ENCODE measurements at regions not wholly inside any gene's neighbourhood (a gene's known extent, or its start where the extent isn't known, plus 50 kb on each side); places are given as distances from the start of the nearest gene placed in this dataset.
"Not testable (repeated sequence)": the region's sequence is repeated elsewhere in the genome, so short reads cannot be mapped to it uniquely, and the experiment has no call there.

DNA sequence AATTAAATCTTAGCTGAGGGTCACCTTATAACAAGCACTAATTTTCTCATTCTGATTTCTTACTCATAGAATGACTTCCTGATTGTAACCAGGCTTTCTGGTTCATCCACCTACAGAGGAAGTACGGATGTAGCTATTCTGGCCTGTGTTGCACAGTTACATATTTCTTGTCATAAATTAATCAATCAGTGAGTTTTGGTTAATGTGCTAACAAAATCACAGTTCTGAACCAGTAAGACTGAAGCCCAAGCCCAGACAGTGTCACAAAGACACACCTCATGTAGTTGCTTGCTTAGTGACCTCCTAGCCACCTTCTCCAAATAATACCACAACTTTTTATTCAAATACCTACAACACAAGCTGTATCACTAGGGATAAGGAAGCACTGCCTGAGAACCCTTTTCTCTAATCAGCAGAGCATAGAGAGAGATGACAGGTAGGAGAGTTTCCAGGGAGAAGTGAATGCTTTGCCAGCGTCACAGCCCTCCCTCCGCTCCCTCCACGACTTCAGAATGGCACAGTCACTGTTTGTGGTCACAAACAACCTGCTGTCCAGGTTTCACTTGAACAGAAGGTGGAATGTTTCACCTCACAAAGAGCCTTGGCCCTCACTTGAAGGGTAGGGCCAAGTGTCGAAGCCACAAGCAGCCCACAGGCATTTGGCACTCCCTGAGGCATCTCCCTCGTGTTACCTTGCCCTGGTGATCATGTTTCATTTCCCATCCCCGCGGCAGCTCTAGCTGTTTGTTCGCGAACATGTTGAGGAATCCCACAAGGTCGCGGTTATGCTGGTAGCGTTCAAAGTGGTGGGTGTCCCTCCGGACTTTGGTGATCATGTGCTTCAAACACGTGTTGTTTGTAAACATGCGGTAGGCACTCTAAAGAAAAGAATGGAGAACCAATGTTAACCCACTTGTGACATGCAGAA lies 120.8 kb upstream of the STK17B start:
- no peak for DNase-seq
- intact Hi-C loops (cut with DNase I; ENCODE audit: low total_unique reads): no loop called here
- H3K4me3 ChIP-seq: no peak overlapping the region
- TF ChIP-seq, protein P1, sequence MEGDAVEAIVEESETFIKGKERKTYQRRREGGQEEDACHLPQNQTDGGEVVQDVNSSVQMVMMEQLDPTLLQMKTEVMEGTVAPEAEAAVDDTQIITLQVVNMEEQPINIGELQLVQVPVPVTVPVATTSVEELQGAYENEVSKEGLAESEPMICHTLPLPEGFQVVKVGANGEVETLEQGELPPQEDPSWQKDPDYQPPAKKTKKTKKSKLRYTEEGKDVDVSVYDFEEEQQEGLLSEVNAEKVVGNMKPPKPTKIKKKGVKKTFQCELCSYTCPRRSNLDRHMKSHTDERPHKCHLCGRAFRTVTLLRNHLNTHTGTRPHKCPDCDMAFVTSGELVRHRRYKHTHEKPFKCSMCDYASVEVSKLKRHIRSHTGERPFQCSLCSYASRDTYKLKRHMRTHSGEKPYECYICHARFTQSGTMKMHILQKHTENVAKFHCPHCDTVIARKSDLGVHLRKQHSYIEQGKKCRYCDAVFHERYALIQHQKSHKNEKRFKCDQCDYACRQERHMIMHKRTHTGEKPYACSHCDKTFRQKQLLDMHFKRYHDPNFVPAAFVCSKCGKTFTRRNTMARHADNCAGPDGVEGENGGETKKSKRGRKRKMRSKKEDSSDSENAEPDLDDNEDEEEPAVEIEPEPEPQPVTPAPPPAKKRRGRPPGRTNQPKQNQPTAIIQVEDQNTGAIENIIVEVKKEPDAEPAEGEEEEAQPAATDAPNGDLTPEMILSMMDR (IDR thresholded peaks at IDR 0.05): no peak
- no peaks in the 10 kb centered on the region for H3K4me1 ChIP-seq
- no peaks in the 10 kb centered on the region for H3K9me3 ChIP-seq
- no peaks in the 10 kb centered on the region for H3K27me3 ChIP-seq
- H3K27ac ChIP-seq: no peak overlapping the region
- no peaks in the 10 kb centered on the region for H3K36me3 ChIP-seq

DNA sequence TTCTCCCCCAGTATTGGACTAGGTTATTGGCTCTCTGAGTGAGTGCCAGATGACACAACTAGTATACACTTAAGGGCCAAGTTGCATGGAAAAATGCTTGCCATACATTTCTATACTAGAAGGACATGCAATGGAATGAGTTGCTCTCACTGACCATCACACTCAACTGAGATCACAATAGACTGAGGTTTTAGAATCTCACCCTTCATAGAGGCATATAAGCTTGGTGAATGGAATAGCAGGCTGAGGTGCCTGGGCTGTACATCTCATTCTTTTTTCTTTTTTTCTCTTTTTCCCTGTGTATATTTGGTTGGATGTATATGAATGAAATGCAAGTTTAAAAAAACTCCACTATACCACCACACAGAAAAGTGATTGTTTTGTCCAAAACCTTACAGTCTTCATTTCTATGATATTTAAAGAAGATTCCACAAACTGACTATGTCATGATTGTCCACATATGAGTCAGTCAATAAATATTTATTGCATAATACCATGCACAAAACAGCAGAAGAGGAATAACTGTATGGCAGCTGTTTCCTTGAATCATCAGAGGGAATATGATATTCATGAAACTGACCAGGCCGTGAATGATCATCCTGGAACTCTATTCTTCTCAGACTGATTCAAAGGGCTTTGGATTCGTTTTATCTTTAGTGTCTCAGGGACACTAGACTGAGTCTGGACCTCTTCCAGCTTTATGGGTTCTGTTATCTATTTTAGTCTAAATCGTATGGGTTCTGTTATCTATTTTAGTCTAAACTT lies 122.6 kb upstream of the STK17B start:
- H3K4me1 ChIP-seq: peaks cover 0 to 4% (median 0%) of the 10 kb centered on the region in 4 donors
- intact Hi-C loops (cut with DNase I; ENCODE audit: low total_unique reads): no loop called here
- TF ChIP-seq, protein P1 (IDR thresholded peaks at IDR 0.05): no peak
- no peak for DNase-seq
- H3K27ac ChIP-seq: no peak overlapping the region
- no peaks in the 10 kb centered on the region for H3K27me3 ChIP-seq
- H3K9me3 ChIP-seq: no peaks in the 10 kb centered on the region
- no peak overlapping the region for H3K4me3 ChIP-seq
- no peaks in the 10 kb centered on the region for H3K36me3 ChIP-seq

DNA sequence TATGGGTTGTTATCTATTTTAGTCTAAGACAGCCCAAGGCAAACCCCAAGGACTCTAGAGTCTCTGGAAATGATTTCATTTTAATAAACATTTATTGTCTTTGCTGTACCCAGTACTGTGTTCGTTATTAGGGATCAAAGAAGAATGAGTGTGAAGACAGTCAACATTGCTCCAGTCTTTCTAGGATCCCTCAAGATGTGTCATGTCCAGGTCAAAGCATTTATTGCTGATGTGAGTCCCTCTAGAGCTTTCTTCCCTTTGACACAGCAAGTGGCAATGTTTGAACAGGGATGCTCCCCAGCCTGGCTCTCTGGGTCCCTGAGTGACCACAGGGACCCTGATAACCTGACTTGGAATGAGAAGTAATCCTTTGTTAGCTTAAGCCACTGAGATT lies 123.1 kb upstream of the STK17B start:
- Histone ChIP-seq H3K27me3 (no peaks in the 10 kb centered on the region), H3K36me3 (no peaks in the 10 kb centered on the region), H3K4me1 (peaks cover 0 to 4% (median 0%) of the 10 kb centered on the region in 4 donors), H3K9me3 (no peaks in the 10 kb centered on the region), H3K4me3 (no peak overlapping the region), H3K27ac (no peak overlapping the region)
- intact Hi-C loops (cut with DNase I; ENCODE audit: low total_unique reads): no loop called here
- no peak for DNase-seq
- TF ChIP-seq, protein P1 (IDR thresholded peaks at IDR 0.05): no peak

DNA sequence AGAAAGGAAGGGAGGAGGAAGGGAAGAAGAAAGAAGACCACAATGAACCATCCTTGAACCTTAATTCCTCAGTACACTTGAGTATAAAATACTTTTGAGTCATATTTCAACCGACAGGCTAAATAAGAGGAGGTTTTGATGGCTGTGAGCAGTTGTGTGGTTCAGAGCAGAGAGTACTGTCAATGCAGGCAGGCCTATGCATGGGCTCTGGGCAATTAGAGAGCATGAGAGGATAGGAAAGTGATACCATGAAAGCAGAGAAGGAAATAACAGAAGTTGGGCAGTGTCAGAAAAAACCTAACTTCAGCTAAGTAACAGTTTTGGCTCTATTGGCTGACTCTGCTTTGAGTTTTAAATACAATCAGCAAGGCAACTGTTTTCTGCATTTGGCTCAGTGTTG lies 123.6 kb upstream of the STK17B start:
- Histone ChIP-seq H3K4me3 (no peak overlapping the region), H3K36me3 (no peaks in the 10 kb centered on the region), H3K27me3 (no peaks in the 10 kb centered on the region), H3K27ac (no peak overlapping the region), H3K4me1 (peaks cover 0 to 4% (median 0%) of the 10 kb centered on the region in 4 donors), H3K9me3 (no peaks in the 10 kb centered on the region)
- TF ChIP-seq, protein P1 (IDR thresholded peaks at IDR 0.05): no peak
- DNase-seq: no peak
- intact Hi-C loops (cut with DNase I; ENCODE audit: low total_unique reads): no loop called here

DNA sequence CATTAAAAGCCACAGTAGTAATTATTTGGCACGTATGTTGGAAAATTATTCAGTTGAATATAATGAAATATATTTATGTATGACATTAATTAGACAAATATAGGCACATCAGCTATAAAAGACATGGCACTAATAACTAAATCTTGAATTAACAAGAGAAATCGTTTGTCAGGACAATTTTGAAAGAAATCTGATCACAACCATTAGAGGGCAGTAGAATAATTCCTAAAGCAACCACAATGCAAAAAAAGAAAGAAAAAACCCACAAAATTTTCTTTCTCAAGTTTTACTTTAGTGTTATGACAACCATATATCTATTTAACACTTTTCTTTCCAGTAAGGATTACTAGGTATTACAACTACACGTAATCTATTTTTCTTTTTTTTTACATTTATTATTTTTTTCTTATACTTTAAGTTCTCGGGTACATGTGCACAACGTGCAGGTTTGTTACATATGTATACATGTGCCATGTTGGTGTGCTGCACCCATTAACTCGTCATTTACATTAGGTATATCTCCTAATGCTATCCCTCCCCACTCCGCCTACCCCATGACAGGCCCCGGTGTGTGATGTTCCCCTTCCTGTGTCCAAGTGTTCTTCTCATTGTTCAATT lies 126.8 kb upstream of the STK17B start:
- H3K36me3 ChIP-seq; DNase-seq; H3K4me3 ChIP-seq; H3K9me3 ChIP-seq; intact Hi-C loops (cut with DNase I; ENCODE audit: low total_unique reads); H3K4me1 ChIP-seq; H3K27me3 ChIP-seq; H3K27ac ChIP-seq: not testable (repeated sequence)
- TF ChIP-seq, protein P1 (IDR thresholded peaks at IDR 0.05): peak; percentile 61

All from tibial artery (tissue), 4 donors.